HG02981 (cell line): ENCODE measurements at regions not wholly inside any gene's neighbourhood (a gene's known extent, or its start where the extent isn't known, plus 50 kb on each side); places are given as distances from the start of the nearest gene placed in this dataset.
A peak's percentile ranks its signal among the peaks of the same experiment; 100 is the strongest.
"Not testable (repeated sequence)": the region's sequence is repeated elsewhere in the genome, so short reads cannot be mapped to it uniquely, and the experiment has no call there.

ENCODE experiments used
- ATAC-seq: cut with Tn5 transposase; IDR thresholded peaks from one replicate; pipeline ENCODE4 v1.9.1; 2021; ENCODE audit warnings: mild to moderate bottlenecking, moderate library complexity; ENCODE audit not compliant: unreplicated experiment

GRCh38 chr6:93183531-93183972 is 235.8 kb downstream of the EPHA7 start:
- ATAC-seq, result no peak

DNA sequence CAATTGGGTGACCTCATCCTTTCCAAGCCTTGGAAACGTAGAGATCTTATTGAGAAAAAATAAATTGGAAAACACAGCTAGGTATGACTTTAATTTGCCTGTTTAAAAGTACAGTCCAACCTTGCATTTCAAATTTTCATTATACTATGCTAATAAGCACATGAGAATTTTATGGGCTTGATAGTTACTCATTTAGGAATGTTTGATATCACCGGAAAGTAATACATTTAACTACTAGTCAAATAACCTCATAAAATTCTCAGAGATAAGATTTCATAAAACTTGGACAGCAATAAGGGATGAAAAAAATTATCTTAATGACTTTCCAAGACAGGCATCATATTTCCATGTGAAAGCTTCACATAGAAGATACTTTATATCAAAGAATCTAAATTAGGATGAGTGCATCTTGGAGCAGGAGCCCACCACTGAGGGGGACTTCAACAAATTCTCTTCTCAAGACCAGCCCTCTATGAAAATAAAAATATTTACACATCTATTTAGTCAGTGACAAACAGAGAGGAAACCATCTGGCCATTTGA is 236.3 kb downstream of the EPHA7 start:
- ATAC-seq, result no peak

- ATAC-seq, result no peak
Measured at GRCh38 chr6:93177918-93178317, 241.4 kb downstream of the EPHA7 start.

GRCh38 chr6:93177438-93177837 is 241.9 kb downstream of the EPHA7 start:
- ATAC-seq, result no peak

DNA sequence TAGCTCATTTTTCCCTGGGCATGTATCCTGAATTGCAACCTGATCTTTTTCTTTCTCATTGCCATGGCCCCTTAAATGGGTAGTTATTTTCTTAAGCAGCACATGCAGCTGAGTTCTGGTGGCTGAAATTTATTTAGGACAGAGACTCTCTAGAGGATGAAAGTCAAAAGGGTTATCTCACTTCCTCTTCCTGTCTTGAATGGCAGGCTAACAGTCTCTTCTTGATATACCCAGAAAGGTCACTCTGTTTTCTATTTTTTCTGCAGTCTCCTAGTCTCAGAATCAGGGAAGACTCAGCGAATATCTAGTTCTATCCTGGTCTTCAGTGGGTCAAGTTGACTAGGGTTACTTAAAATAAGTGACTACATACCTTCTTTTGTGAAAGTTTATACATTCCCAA is 243.3 kb downstream of the EPHA7 start:
- ATAC-seq, result peak; percentile 93

DNA sequence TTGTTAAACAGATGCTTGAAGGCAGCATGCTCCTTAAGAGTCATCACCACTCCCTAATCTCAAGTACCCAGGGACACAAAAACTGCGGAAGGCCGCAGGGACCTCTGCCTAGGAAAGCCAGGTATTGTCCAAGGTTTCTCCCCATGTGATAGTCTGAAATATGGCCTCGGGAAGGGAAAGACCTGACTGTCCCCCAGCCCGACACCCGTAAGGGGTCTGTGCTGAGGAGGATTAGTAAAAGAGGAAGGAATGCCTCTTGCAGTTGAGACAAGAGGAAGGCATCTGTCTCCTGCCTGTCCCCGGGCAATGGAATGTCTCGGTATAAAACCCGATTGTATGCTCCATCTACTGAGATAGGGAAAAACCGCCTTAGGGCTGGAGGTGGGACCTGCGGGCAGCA is 245.8 kb downstream of the EPHA7 start:
- ATAC-seq, result not testable (repeated sequence)

- no peak for ATAC-seq
Measured at GRCh38 chr6:93165850-93166430, 253.4 kb downstream of the EPHA7 start.

- no peak for ATAC-seq
Measured at GRCh38 chr6:93164781-93165180, 254.6 kb downstream of the EPHA7 start.

- ATAC-seq, result no peak
Measured at GRCh38 chr6:93163146-93163545, 256.2 kb downstream of the EPHA7 start.

DNA sequence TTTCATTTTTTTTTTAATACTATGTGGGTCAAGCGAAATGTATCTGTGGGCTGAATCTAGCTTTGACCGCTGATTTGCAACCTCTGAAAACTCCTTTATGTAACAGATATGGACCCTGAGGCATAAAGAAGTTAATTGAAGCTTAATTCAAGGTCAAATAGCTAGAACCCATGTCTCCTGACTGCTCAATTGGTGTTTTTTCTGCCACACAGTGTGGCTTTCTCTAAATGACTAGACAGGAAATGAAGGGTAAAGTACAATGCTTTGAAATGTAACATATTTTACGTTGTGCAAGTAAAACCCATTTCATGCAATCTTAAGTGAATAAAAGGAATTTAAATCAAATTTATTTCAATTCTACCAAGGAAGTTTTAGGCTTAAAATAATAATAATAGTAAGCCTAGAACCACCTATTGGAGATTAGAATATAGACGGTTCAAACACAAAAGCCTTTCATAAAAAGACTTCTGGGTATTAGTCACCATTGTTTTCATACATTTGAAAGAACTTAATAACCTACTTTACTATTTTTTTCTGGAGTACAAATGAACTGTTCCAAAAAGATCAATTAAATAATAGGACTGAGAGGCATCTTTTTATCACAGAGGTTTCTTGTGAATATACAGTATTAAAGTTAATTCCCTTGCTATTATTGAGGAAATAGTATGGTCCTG is 279.8 kb downstream of the EPHA7 start:
- ATAC-seq, result peak; percentile 80

- no peak for ATAC-seq
Measured at GRCh38 chr6:93136111-93136510, 283.2 kb downstream of the EPHA7 start.

DNA sequence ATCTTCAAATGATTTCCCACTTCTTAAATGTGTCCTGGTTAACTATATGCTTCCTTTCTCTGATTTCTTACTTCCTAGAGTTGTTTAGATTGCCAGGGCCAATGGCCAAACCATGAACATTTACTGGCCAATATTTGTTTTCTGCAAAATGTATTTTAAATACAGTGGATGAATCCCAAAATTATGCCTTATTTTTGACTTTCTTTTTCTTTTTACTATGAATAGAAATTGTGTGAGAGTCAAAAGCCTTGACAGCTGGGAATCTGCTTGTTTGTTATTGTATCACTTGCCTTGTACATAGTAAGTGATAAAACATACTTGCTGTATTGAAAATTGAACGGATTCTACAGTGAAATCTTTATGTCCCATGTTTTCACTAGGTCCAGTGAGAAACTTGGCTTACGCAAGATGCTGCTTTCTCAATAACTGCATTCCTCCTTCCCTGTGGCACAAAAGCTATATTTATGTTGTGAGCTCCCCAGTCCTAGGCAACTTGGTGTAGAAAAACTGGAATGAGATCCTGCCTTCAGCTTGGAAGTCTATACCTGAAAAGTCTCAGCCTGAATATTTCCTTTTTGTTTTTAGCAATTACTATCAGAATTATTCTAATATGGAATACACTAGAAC is 295.2 kb downstream of the EPHA7 start:
- ATAC-seq, result no peak

- ATAC-seq, result no peak
Measured at GRCh38 chr6:93123585-93123984, 295.8 kb downstream of the EPHA7 start.

- ATAC-seq, result no peak
Measured at GRCh38 chr6:93120154-93120742, 299.1 kb downstream of the EPHA7 start.

DNA sequence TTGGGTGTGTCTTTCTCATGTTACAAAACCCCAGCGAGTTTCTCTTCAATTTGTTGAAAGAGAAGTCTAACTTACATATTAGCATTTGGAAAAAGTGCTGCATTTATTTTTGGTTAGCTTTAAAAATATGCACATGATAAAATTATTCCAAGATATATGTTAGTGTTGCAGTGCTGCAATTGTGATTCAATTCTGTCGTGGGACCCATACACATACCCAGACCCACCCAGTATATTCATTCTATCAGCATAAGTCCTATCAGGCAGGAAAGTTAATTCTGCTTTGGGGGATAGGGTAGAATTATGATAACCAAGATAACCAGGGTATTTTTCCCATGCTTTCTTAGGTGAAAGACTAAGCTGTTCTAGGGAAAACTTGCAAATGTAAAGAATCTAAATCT is 313.5 kb downstream of the EPHA7 start:
- no peak for ATAC-seq

- no peak for ATAC-seq
Measured at GRCh38 chr6:93105017-93105416, 314.3 kb downstream of the EPHA7 start.

- no peak for ATAC-seq
Measured at GRCh38 chr6:93104195-93104817, 315.1 kb downstream of the EPHA7 start.

GRCh38 chr6:93088621-93089501 is 330.5 kb downstream of the EPHA7 start:
- ATAC-seq, result no peak

- ATAC-seq, result no peak
Measured at GRCh38 chr6:93087606-93088005, 331.8 kb downstream of the EPHA7 start.

DNA sequence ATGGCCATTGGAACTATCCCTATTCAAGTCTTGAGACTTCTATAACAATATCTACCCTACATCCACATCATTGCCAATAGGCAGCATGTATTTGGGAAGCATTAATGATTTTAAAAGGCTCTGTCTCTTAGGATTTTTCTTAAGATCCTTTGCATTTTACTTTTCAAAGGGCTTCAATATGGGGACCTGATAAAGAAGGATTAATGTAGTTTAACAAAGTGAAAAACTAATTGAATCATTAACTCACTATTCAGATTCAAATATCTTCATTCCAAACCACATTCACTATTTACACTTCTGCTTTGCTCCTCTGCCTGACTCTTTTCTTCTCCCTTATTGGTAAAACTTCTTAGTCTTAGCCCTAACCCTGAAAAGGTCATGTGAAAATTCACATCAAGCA is 333.0 kb downstream of the EPHA7 start:
- ATAC-seq, result no peak
